ENCODE measurements at regions not wholly inside any gene's neighbourhood (a gene's known extent, or its start where the extent isn't known, plus 50 kb on each side); places are given as distances from the start of the nearest gene placed in this dataset.

- ChIA-PET CTCF (interaction anchor here (0.6 to 7.8 kb wide), 13 partner anchors 9 to 892 kb away, joined by 3 to 93 read pairs (median 4); no protein-coding TSS in a partner anchor), POLR2A (no interaction called here)
- dilution Hi-C loops (cut with MboI; ENCODE audit: extremely low pct_ligation_motif_present, low sequenced_read_pairs) (no loop called here), intact Hi-C loops (cut with micrococcal nuclease) (loop anchor here (1.0 kb wide), 3 partner anchors 712 to 829 kb away; no protein-coding TSS in a partner anchor)
- Histone ChIP-seq H3K9ac (replicated peaks; ENCODE audit: extremely low read depth, insufficient read depth, low read length) (no peak overlapping the region), H3K4me2 (ENCODE audit: insufficient read depth, low read length) (no peak overlapping the region), H3K27me3 (ENCODE audit: control insufficient read depth in 2 of 2, insufficient read depth in 2 of 2, low read length in 2 of 2) (peaks cover 3 to 6% of the 10 kb centered on the region in 2 experiments), H2AFZ (ENCODE audit: low read depth, low read length) (no peak overlapping the region), H3K27ac (ENCODE audit: insufficient read depth, low read depth, low read length) (no peak overlapping the region), H3K79me2 (ENCODE audit: control insufficient read depth, insufficient read depth, low read length) (no peaks in the 10 kb centered on the region), H3K9me3 (replicated peaks; ENCODE audit: control insufficient read depth, insufficient read depth, low read length) (no peaks in the 10 kb centered on the region), H3K9me1 (replicated peaks; ENCODE audit: control insufficient read depth, extremely low read depth, insufficient read depth, low read length) (no peaks in the 10 kb centered on the region), H3K4me3 (replicated peaks in 1 of 3; ENCODE audit: insufficient read depth in 1 of 3, low read depth in 1 of 3, low read length in 3 of 3) (no peak overlapping the region), H3K36me3 (ENCODE audit: control insufficient read depth in 2 of 2, extremely low read depth in 1 of 2, insufficient read depth in 2 of 2, low read length in 2 of 2) (no peaks in the 10 kb centered on the region), H3K4me1 (ENCODE audit: control insufficient read depth, extremely low read depth, insufficient read depth, low read length) (no peaks in the 10 kb centered on the region), H4K20me1 (replicated peaks; ENCODE audit: control insufficient read depth, extremely low read depth, insufficient read depth, low read length) (no peaks in the 10 kb centered on the region)
- BruUV-seq (replicated peaks) = no TSS peak
- no peak for FAIRE-seq
- TF ChIP-seq, protein P1, sequence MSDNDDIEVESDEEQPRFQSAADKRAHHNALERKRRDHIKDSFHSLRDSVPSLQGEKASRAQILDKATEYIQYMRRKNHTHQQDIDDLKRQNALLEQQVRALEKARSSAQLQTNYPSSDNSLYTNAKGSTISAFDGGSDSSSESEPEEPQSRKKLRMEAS (IDR thresholded peaks at IDR 0.05; ENCODE audit: insufficient read depth, insufficient read length) = no peak
- TF ChIP-seq JUN (IDR thresholded peaks at IDR 0.05; ENCODE audit: borderline replicate concordance, insufficient read depth, insufficient read length, low read depth) (no peak), EZH2 (IDR thresholded peaks at IDR 0.05; ENCODE audit: borderline replicate concordance, low read depth, low read length, severe bottlenecking) (no peak), GATA2 (IDR thresholded peaks at IDR 0.05; ENCODE audit: insufficient read depth, insufficient read length, low read depth, low read length) (no peak), FOS (IDR thresholded peaks at IDR 0.05; ENCODE audit: borderline replicate concordance, insufficient read depth, low read length) (no peak), MYC (IDR thresholded peaks at IDR 0.05; ENCODE audit: low read depth, low read length) (no peak), POLR2AphosphoS5 (IDR thresholded peaks at IDR 0.05; ENCODE audit: insufficient read depth, low read depth, low read length) (no peak), POLR2A (IDR thresholded peaks at IDR 0.05; ENCODE audit: low read depth, low read length) (no peak), CTCF (IDR thresholded peaks at IDR 0.05; ENCODE audit: extremely low read depth in 1 of 2, insufficient read depth in 1 of 2, low read depth in 1 of 2, low read length in 2 of 2) (no peak)
- no peak for DNase-seq (ENCODE audit: low read depth, low spot score)
Observed at GRCh38 chr6:134111726-134112125, 59.3 kb upstream of the SLC2A12 start.
